HepG2 (cell line): ENCODE measurements at regions not wholly inside any gene's neighbourhood (a gene's known extent, or its start where the extent isn't known, plus 50 kb on each side); places are given as distances from the start of the nearest gene placed in this dataset.

Source experiments
- ATAC-seq: fragments of 200-7000 bp; cut with Tn5 transposase; 3 replicates; pipeline ENCODE4 v1.9.1; 2020; ENCODE audit warnings: mild to moderate bottlenecking, moderate library complexity
- BruUV-seq: library from RNA; stranded (reverse); fragments of 400-500 nt; replicated peaks from 2 replicates; lab custom pipeline; 2021; lab: Mats Ljungman, UMichigan
- CTCF ChIA-PET: fragments of 300-600 bp; formaldehyde crosslinking; extraction: SDS; loops from one replicate; lab custom pipeline; 2021; ENCODE audit warnings: low total read pairs, inconsistent platforms, low intra/inter-chr PET ratio; lab: Yijun Ruan, JAX
- POLR2A ChIA-PET: fragments of 350-600 bp; sonication (Branson Sonifier 250); formaldehyde crosslinking; loops from one replicate; lab custom pipeline; 2020; ENCODE audit warnings: antibody characterized with exemption, inconsistent platforms; lab: Yijun Ruan, JAX
- DNase-seq: peaks from one replicate; pipeline ENCODE4 v3.0.0-alpha.2; 2015; ENCODE audit warnings: low spot score
- FAIRE-seq: peaks from 3 replicates; lab custom pipeline; 2011; peaks lifted over from hg19 to GRCh38; lab: Jason Lieb, UNC
- H2AFZ ChIP-seq: one replicate; pipeline ENCODE4 v1.6.1; 2011; ENCODE audit warnings: low read length, inconsistent platforms
- H3K27ac ChIP-seq: fragments of 300-600 bp; 3 replicates; pipeline ENCODE4 v1.8.0; 2011; ENCODE audit warnings: mixed run types, mild to moderate bottlenecking, mixed read lengths, low read length, inconsistent platforms; ENCODE audit not compliant: insufficient read depth; ENCODE audit errors: extremely low read length
- H3K27me3 ChIP-seq, 2 experiments: fragments of 200-600 bp in 1 of 2; 2 replicates in 1 of 2; 3 replicates in 1 of 2; pipeline versions ENCODE4 v1.6.0 to v1.8.0; 2011; ENCODE audit warnings: low read length in 2 of 2, mild to moderate bottlenecking in 2 of 2, moderate library complexity in 2 of 2, inconsistent platforms in 1 of 2; ENCODE audit not compliant: insufficient read depth in 2 of 2, control insufficient read depth in 1 of 2
- H3K36me3 ChIP-seq, 2 experiments: fragments of 200-600 bp in 1 of 2; replicated peaks in 1 of 2; 2 replicates in 1 of 2; 3 replicates in 1 of 2; pipeline versions ENCODE4 v1.5.1 to v1.8.0; 2011; ENCODE audit warnings: low read length in 2 of 2, inconsistent platforms in 1 of 2; ENCODE audit not compliant: insufficient read depth in 2 of 2, control insufficient read depth in 1 of 2
- H3K4me1 ChIP-seq: 2 replicates; pipeline ENCODE4 v1.5.1; 2012; ENCODE audit warnings: low read length, inconsistent platforms; ENCODE audit not compliant: insufficient read depth
- H3K4me2 ChIP-seq: 2 replicates; pipeline ENCODE4 v1.6.0; 2011; ENCODE audit warnings: low read depth, low read length, inconsistent platforms
- H3K4me3 ChIP-seq, 3 experiments: fragments of 200-600 bp in 1 of 3; sonication (generic), shearing (Covaris generic) in 1 of 3; replicated peaks in 1 of 3; 2 replicates each; pipeline ENCODE4 v1.5.1; 2011 to 2016; ENCODE audit warnings: low read length in 3 of 3, inconsistent platforms in 2 of 3, low read depth in 2 of 3, mild to moderate bottlenecking in 2 of 3, control low read depth in 1 of 3, mixed read lengths in 1 of 3; ENCODE audit not compliant: insufficient read depth in 1 of 3
- H3K79me2 ChIP-seq: one replicate; pipeline ENCODE4 v1.6.1; 2011; ENCODE audit warnings: low read length, inconsistent platforms; ENCODE audit not compliant: insufficient read depth
- H3K9ac ChIP-seq: 2 replicates; pipeline ENCODE4 v1.6.0; 2011; ENCODE audit warnings: mild to moderate bottlenecking, low read depth, low read length, inconsistent platforms; ENCODE audit not compliant: insufficient read depth
- H3K9me3 ChIP-seq: 2 replicates; pipeline ENCODE4 v1.5.1; 2012; ENCODE audit warnings: mild to moderate bottlenecking, low read length
- H4K20me1 ChIP-seq: 2 replicates; pipeline ENCODE4 v1.6.0; 2011; ENCODE audit warnings: inconsistent platforms, mild to moderate bottlenecking, low read length, moderate library complexity; ENCODE audit not compliant: insufficient read depth
- BORCS8-MEF2B ChIP-seq: sonication (generic); formaldehyde crosslinking; IDR thresholded peaks from 2 replicates; pipeline ENCODE4 v1.8.0; 2022; ENCODE audit warnings: mild to moderate bottlenecking, missing genetic modification reagents
- KAT8 ChIP-seq: IDR thresholded peaks from 2 replicates; pipeline ENCODE4 v1.6.1; 2016; ENCODE audit warnings: missing genetic modification reagents, missing compliant biosample characterization
- MATR3 ChIP-seq: sonication (generic); formaldehyde crosslinking; IDR thresholded peaks from 2 replicates; pipeline ENCODE4 v1.4.0; 2020; ENCODE audit warnings: missing genetic modification reagents
- NCOA5 ChIP-seq: sonication (generic); formaldehyde crosslinking; IDR thresholded peaks from 2 replicates; pipeline ENCODE4 v1.4.0; 2020; ENCODE audit warnings: missing genetic modification reagents
- TBX2 ChIP-seq: sonication (generic); formaldehyde crosslinking; IDR thresholded peaks from 2 replicates; pipeline ENCODE4 v1.5.0; 2020; ENCODE audit warnings: missing genetic modification reagents, mild to moderate bottlenecking, borderline replicate concordance
- TEAD2 ChIP-seq: sonication (generic); formaldehyde crosslinking; IDR thresholded peaks from 2 replicates; pipeline ENCODE4 v1.9.0; 2021; ENCODE audit warnings: missing genetic modification reagents
- ZFP82 ChIP-seq: sonication (generic); formaldehyde crosslinking; IDR thresholded peaks from 2 replicates; pipeline ENCODE4 v1.5.1; 2020; ENCODE audit warnings: mild to moderate bottlenecking, missing genetic modification reagents, borderline replicate concordance
- WGBS: methylation state at CpG from one replicate; pipeline ENCODE4 v1.1.6; 2017; ENCODE audit warnings: low lambda C conversion rate; 5-methylcytosine and 5-hydroxymethylcytosine counted together
- in situ Hi-C: cut with HindIII; loops from 2 replicates; pipeline ENCODE4 v1.10.0; 2017; ENCODE audit warnings: low pct_unique_long_range_greater_than_20kb; ENCODE audit not compliant: extremely low pct_ligation_motif_present
- intact Hi-C: fragments of 100-400 bp; cut with micrococcal nuclease; formaldehyde crosslinking; loops from one replicate; pipeline ENCODE4 v1.10.0; 2022; ENCODE audit not compliant: unreplicated experiment
- TF ChIP-seq, protein P1 (sequence below): fragments of 450-650 bp; IDR thresholded peaks from 2 replicates; pipeline ENCODE4 v1.6.1; 2017; ENCODE audit warnings: mild to moderate bottlenecking

- BruUV-seq = no TSS peak
- TF ChIP-seq KAT8 (CRISPR knock-in tag) (no peak), NCOA5 (CRISPR knock-in tag) (no peak), TBX2 (CRISPR knock-in tag) (no peak), TEAD2 (no peak), ZFP82 (no peak), BORCS8-MEF2B (CRISPR knock-in tag) (no peak), MATR3 (CRISPR knock-in tag) (no peak)
- TF ChIP-seq, protein P1, sequence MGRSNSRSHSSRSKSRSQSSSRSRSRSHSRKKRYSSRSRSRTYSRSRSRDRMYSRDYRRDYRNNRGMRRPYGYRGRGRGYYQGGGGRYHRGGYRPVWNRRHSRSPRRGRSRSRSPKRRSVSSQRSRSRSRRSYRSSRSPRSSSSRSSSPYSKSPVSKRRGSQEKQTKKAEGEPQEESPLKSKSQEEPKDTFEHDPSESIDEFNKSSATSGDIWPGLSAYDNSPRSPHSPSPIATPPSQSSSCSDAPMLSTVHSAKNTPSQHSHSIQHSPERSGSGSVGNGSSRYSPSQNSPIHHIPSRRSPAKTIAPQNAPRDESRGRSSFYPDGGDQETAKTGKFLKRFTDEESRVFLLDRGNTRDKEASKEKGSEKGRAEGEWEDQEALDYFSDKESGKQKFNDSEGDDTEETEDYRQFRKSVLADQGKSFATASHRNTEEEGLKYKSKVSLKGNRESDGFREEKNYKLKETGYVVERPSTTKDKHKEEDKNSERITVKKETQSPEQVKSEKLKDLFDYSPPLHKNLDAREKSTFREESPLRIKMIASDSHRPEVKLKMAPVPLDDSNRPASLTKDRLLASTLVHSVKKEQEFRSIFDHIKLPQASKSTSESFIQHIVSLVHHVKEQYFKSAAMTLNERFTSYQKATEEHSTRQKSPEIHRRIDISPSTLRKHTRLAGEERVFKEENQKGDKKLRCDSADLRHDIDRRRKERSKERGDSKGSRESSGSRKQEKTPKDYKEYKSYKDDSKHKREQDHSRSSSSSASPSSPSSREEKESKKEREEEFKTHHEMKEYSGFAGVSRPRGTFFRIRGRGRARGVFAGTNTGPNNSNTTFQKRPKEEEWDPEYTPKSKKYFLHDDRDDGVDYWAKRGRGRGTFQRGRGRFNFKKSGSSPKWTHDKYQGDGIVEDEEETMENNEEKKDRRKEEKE = no peak
- peaks cover 69% of the 10 kb centered on the region for H3K9me3 ChIP-seq
- DNase-seq (no peak), ATAC-seq (no peak), FAIRE-seq (no peak)
- H4K20me1 ChIP-seq = no peaks in the 10 kb centered on the region
- H3K27me3 ChIP-seq = no peaks in the 10 kb centered on the region
- H2AFZ ChIP-seq = no peak overlapping the region
- CTCF ChIA-PET = no interaction called here
- no peaks in the 10 kb centered on the region for H3K79me2 ChIP-seq
- no peaks in the 10 kb centered on the region for H3K36me3 ChIP-seq
- no peak overlapping the region for H3K9ac ChIP-seq
- H3K4me2 ChIP-seq = no peak overlapping the region
- intact Hi-C loops = no loop called here
- H3K4me3 ChIP-seq = no peak overlapping the region
- H3K27ac ChIP-seq = no peak overlapping the region
- H3K4me1 ChIP-seq = no peaks in the 10 kb centered on the region
- WGBS = 4% methylated on average over 3 of the region's 3 CpGs
- in situ Hi-C loops = no loop called here
- POLR2A ChIA-PET = no interaction called here
Observed at GRCh38 chr9:26053954-26054353, 375.7 kb upstream of the TUSC1 start.
